ENCODE measurements at regions not wholly inside any gene's neighbourhood (a gene's known extent, or its start where the extent isn't known, plus 50 kb on each side); places are given as distances from the start of the nearest gene placed in this dataset.

DNA sequence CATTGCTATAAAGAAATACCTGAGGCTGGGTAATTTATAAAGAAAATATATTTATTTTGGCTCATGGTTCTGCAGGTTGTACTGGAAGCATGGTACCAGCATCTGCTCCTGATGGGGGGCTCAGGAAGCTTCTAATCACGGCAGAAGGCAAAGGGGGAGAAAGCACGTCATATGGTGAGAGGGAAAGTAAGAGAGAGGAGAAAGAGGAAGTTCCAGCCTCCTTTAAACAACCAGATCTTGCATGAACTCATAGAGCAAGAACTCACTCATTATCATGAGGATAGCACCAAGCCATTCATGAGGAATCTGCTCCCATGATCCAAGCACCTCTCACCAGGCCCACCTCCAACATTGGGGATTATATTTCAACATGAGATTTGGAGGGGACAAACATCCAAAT lies 125.0 kb upstream of the GRPR start:
- no peak overlapping the region for H3K9ac ChIP-seq (ENCODE audit: low read depth, low read length)
- no peak overlapping the region for H3K27ac ChIP-seq (ENCODE audit: low read length)
- DNase-seq (no peak), ATAC-seq (ENCODE audit: insufficient read depth, low read depth) (no peak)
- no peaks in the 10 kb centered on the region for H3K27me3 ChIP-seq (ENCODE audit: insufficient read depth, low read length, poor library complexity)
- no peak overlapping the region for H3K4me2 ChIP-seq (ENCODE audit: insufficient read depth, low read length)
- H3K9me3 ChIP-seq (ENCODE audit: insufficient read depth, low read length, severe bottlenecking): no peaks in the 10 kb centered on the region
- no peak overlapping the region for H3K4me3 ChIP-seq (ENCODE audit: low read depth in 1 of 2, low read length in 2 of 2)
- H2AFZ ChIP-seq (ENCODE audit: low read depth, low read length): no peak overlapping the region
- H3K79me2 ChIP-seq (ENCODE audit: insufficient read depth, low read length): no peaks in the 10 kb centered on the region
- no peaks in the 10 kb centered on the region for H3K36me3 ChIP-seq (ENCODE audit: insufficient read depth, low read length)
- no peaks in the 10 kb centered on the region for H3K4me1 ChIP-seq (ENCODE audit: insufficient read depth, low read length)
- TF ChIP-seq EZH2 (IDR thresholded peaks at IDR 0.05; ENCODE audit: borderline replicate concordance, low read depth, low read length, severe bottlenecking) (no peak), CTCF (IDR thresholded peaks at IDR 0.05; ENCODE audit: borderline replicate concordance, extremely low read depth, low read length, poor library complexity, severe bottlenecking) (no peak)
- no peaks in the 10 kb centered on the region for H4K20me1 ChIP-seq (ENCODE audit: insufficient read depth, low read length)

- no peaks in the 10 kb centered on the region for H3K79me2 ChIP-seq (ENCODE audit: insufficient read depth, low read length)
- no peak overlapping the region for H3K4me2 ChIP-seq (ENCODE audit: insufficient read depth, low read length)
- ATAC-seq (ENCODE audit: insufficient read depth, low read depth) (no peak), DNase-seq (no peak)
- H3K27me3 ChIP-seq (ENCODE audit: insufficient read depth, low read length, poor library complexity): no peaks in the 10 kb centered on the region
- H3K27ac ChIP-seq (ENCODE audit: low read length): no peak overlapping the region
- H4K20me1 ChIP-seq (ENCODE audit: insufficient read depth, low read length): no peaks in the 10 kb centered on the region
- TF ChIP-seq CTCF (IDR thresholded peaks at IDR 0.05; ENCODE audit: borderline replicate concordance, extremely low read depth, low read length, poor library complexity, severe bottlenecking) (no peak), EZH2 (IDR thresholded peaks at IDR 0.05; ENCODE audit: borderline replicate concordance, low read depth, low read length, severe bottlenecking) (no peak)
- H2AFZ ChIP-seq (ENCODE audit: low read depth, low read length): no peak overlapping the region
- no peaks in the 10 kb centered on the region for H3K4me1 ChIP-seq (ENCODE audit: insufficient read depth, low read length)
- H3K36me3 ChIP-seq (ENCODE audit: insufficient read depth, low read length): no peaks in the 10 kb centered on the region
- H3K4me3 ChIP-seq (ENCODE audit: low read depth in 1 of 2, low read length in 2 of 2): no peak overlapping the region
- no peak overlapping the region for H3K9ac ChIP-seq (ENCODE audit: low read depth, low read length)
- H3K9me3 ChIP-seq (ENCODE audit: insufficient read depth, low read length, severe bottlenecking): no peaks in the 10 kb centered on the region
Measured at GRCh38 chrX:15989716-15990115, 133.6 kb upstream of the GRPR start.

DNA sequence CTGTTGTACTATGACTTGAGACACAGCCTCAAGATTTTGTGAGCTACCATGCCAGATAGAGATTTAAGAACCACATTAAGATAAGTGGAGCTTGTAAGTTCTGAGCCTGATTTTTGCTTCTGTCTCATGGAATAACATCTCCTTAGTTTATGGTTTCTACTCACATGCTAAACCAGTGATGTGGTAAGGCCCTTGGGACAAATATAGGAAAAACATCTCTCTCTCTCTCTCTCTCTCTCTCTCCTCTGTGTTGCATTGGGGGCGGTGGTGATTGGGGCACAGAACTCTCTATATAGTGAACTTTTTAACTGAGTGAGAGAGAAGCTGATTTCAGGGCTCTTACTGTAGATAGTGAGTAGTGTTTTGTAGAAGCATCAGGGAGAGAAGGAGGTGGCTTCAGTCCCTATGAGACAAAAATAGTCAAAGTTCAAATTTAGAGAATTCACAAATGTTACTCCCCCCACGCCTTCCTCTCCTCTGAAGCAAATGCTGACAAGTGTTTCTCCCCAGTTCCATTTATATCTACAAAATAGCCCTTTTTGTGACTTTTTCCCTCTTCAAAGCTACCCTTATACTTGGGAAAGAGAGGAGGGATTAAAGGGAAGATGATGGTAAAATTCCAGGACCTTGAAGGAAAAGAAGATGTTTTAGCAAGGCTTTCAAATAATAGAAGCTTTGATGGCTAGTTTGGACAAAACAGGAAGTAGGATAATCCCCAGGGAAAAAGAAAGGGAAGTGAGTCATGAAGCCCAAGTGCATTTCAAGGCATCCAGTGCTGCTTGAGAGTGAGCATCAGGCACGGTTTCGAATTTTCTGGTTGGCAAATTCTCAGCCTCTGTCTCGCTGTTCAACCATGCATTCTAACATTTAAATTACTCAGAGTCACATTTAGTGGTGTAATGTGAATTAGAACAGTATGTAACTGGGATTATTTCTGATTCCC lies 134.3 kb upstream of the AP1S2 start:
- no peaks in the 10 kb centered on the region for H3K79me2 ChIP-seq (ENCODE audit: insufficient read depth, low read length)
- DNase-seq (no peak), ATAC-seq (ENCODE audit: insufficient read depth, low read depth) (no peak)
- TF ChIP-seq EZH2 (IDR thresholded peaks at IDR 0.05; ENCODE audit: borderline replicate concordance, low read depth, low read length, severe bottlenecking): no peak
- no peak for TF ChIP-seq CTCF (IDR thresholded peaks at IDR 0.05; ENCODE audit: borderline replicate concordance, extremely low read depth, low read length, poor library complexity, severe bottlenecking)
- no peaks in the 10 kb centered on the region for H3K27me3 ChIP-seq (ENCODE audit: insufficient read depth, low read length, poor library complexity)
- H3K9me3 ChIP-seq (ENCODE audit: insufficient read depth, low read length, severe bottlenecking): no peaks in the 10 kb centered on the region
- no peak overlapping the region for H3K4me2 ChIP-seq (ENCODE audit: insufficient read depth, low read length)
- H3K9ac ChIP-seq (ENCODE audit: low read depth, low read length): no peak overlapping the region
- H4K20me1 ChIP-seq (ENCODE audit: insufficient read depth, low read length): no peaks in the 10 kb centered on the region
- H3K36me3 ChIP-seq (ENCODE audit: insufficient read depth, low read length): no peaks in the 10 kb centered on the region
- no peak overlapping the region for H3K4me3 ChIP-seq (ENCODE audit: low read depth in 1 of 2, low read length in 2 of 2)
- H2AFZ ChIP-seq (ENCODE audit: low read depth, low read length): no peak overlapping the region
- H3K4me1 ChIP-seq (ENCODE audit: insufficient read depth, low read length): no peaks in the 10 kb centered on the region
- no peak overlapping the region for H3K27ac ChIP-seq (ENCODE audit: low read length)
